NCI-H524 (cell line): ENCODE measurements at regions not wholly inside any gene's neighbourhood (a gene's known extent, or its start where the extent isn't known, plus 50 kb on each side); places are given as distances from the start of the nearest gene placed in this dataset.

Experiments used
- DNase-seq, 2 experiments: peaks; one replicate each; lab custom pipeline; 2025; lab: John Stamatoyannopoulos, UW

DNA sequence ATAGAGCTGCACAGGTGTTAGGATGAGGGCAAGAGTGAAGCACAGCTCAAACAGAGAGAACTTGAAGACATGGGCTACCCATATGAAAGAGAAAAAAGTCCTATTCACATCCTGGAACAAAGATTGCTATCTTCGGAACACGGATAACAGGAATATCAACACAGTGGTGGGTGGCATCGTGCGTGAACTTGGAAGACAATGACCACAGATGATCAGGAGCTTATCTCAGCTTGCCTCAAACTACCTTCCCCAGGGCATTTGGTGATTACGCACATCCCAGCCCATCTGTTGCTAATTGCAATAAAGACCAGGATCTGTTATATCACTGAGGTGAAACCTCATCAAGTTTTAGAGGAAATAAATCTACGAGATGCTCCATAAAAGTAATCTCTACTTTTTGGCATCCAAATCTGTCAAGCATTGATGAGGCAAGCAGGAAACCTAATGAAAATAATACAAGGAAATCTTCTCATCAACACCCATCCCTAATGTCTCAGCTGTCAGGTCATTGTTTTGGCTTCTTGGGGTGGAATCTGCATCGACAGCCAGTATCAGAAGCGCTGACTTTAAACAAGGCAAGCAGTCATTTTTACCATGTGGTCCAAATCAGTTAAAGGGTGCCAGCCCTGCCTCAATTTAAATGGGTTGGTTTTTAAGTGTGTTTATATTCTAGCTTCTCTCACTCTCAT is 188.2 kb downstream of the SPCS3 start:
- peak in 1 of 2 experiments; percentile 2 for DNase-seq

DNA sequence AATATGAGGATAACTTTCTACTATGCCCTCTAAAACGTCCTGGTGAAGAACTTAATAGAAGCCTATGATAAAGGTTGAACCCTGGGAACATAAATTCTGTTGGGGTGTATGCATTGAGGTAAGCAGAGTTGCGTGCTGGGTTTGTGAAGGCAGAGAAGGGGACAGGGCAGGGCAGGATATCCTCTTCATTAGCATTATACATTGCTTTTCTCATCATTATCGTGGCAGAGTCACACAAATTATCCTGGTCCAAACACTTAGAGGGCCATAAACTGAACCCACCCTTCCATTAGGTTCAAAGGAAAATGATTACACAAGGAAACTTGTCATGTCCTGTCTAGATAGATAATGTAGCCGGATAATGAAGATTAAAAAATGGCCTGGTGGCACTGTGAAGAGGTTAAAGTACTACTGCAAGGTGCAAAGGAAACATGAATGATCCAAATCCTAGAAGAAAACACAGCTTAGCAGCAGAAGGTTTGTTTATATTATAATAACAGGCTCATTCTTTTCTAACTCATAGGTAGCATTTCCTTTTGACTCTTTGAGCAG is 189.1 kb downstream of the SPCS3 start:
- no peak for DNase-seq

DNA sequence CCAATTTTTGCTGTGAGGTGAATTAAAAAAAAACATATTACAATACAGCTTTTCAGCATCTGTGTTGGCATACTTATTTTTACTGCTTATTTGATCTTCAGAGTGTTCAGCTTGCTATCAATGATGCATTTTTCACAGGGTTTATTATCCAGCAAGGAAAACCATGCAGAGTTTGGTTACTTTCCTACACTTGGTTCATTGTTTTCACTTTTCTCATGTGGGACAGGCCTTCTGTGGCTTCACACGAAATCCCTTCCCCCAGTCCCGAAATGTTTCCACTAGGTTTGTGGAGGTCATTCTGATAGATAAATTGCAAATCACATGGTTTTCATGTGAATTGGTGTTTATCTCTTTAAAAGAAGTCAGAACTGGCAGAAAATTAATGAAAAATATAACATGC is 205.8 kb downstream of the SPCS3 start:
- DNase-seq: no peak

DNA sequence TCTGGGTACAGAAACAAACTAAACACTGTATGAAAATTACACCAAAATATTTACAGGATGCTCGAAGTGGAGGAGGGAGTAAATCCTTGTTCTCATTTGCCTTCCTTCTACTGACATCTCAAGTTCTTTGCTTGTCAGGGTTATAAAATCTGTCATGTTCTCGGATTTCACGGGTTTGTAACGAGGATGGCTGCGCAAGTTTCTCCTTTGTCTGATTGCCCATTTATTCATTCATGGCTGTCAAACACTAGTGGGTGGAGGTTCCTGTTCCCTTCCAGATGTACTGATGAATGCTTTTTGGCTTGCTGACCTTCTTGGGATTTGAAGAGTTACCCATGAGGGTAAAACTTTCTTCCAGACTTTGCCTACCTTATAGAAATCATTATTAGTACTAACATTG is 206.9 kb downstream of the SPCS3 start:
- DNase-seq: no peak

DNA sequence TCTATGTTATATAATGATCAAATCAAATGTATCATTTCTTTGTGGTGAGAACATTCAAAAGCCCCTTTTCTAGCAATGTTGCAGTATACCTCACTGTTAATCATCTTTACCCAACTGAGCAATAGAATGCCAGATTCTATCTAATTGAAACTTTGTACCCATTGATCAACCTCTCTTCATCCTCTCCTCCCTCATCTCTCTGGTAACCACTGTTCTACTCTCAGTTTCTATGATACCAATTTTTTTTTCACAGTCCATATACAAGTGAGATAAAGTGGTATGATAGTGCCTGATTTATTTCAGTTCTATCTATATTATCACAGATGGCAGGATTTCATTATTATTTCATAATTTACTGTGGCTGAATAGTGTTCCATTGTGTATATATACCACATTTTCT is 209.8 kb downstream of the SPCS3 start:
- DNase-seq: no peak

DNA sequence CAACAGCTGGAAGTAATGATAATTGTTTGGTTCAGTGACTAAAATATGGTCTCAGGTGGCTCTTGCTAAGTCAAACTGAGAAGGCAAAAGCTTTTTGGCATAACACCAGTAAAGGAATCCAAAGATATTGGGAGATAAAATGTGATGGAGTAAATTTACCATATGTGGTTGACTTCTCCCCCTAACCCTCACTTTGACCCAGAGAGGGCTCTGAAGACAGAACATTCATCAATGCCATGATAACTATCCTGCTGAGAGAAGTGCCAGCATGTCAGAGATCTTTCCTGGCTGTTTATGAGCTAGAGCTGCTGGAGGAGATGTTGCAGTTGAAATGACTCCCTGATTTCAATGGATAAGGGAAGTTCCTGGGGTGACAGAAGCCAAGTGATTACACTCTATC is 213.4 kb downstream of the SPCS3 start:
- DNase-seq: no peak

DNA sequence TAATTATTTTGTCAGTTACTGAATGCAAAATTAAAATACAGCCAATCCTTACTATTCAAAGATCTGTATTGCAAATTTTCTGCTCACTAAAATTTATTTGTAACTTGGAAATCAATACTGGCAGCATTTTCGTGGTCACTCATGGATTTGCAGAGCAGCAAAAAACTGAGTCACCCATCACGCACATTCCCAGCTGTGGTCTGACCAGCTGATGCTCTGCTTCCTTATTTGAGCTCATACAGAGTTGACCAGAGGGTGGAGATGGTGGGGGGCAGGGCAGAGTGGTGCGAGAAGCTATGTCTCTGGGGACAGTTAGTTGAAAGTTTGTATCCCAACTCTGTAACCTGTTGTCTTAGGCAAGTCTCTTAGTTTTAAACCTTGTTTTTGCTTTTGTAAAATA is 214.8 kb downstream of the SPCS3 start:
- no peak for DNase-seq

DNA sequence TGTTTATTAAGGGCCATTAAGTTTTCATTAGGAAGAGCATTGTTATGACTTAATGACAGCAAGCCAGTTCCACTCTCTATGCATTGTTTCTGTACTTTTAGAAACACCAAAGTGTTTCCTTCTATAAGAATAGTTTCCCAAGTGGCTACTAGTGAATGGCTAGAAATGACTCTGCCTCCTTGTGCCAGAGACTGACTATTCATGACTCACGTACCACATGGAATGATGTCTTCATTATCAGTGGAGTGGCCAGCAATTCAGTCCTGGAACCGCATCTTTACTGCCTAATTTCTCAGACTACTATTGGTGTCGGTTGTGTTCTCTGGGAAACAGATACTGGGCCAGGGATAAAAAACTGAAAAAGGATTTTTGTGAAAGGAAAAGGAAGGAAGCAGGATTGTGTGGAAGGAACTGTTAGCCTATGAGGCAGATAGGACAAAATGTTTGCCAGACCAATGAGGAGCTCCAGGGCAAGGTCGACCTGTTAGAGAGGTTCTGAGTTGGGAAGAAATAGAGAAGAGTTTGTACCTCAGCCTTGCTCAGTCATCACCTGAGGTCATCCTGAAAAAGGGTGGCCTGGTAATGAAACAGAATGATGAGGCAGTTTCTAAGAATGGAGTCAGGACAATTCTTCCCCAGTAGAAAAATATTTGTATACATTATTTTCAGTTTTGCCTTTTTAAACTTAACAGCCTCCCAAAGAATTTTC is 218.6 kb downstream of the SPCS3 start:
- no peak for DNase-seq

DNA sequence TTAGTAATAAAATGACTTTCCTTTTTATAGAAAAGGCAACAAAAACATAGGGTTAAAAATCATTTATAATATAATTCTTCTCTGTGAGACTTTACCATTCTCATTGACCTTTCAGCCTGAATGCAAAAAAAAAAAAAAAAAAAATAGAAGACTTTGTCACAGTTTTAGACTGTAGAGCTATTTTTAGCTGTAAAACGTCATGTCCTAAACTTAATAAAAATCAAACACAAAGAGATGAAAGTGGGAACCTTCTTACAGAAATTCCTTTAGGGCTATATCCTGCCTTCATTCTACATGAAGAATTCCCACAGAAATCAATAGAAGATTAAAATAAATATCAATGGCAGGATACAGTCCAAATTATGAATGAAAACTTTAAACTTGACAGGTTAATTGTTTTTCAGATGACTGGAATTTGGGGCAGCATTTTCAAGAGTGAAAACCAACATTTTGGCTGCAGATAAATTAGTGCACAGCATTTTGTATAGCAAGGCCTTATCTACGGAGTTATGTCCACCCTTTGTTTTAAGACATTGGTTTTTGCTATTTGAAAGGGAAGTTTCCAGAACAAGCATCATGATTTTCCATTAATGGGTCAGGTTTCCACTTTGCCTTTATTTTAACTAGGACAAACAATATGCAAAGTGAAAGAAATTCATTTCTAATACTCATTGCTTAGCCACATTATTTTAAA is 219.5 kb downstream of the SPCS3 start:
- no peak for DNase-seq

DNA sequence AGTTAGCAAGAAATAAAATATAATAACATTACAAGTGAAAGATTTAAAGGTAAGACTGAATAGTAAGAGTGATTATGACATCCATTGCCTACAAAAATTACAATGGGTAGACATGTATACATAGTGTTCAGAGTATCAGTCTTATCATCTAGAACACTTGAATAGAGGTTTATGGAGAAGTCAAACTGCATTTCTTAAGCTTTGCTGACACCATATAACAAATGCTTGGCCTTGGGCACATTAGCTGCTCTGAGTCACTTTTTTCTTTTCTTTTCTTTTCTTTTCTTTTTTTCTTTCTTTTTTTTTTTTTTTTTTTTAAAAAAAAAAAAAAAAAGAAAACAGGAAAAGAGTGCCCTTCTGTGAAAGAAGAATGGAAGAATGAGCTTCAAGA is 220.0 kb downstream of the SPCS3 start:
- no peak for DNase-seq

DNA sequence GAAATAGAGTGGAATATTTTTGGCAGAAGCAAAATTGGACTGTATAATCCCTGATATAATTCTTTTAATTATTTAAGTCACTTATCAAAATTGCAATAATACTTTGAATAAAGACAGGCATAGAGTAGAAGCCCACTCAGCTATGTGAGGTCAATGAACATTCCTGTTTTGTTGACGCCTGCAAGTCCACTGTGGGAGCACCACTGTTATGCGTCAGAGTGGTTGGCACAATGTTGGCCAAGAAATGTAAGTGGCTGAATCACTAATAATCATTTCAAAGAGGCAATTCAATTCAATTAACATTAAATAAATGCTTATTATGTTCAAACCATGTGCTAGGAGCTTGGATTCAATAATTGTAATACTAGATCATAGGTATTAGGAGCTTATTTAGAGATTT is 221.0 kb downstream of the SPCS3 start:
- DNase-seq: no peak

DNA sequence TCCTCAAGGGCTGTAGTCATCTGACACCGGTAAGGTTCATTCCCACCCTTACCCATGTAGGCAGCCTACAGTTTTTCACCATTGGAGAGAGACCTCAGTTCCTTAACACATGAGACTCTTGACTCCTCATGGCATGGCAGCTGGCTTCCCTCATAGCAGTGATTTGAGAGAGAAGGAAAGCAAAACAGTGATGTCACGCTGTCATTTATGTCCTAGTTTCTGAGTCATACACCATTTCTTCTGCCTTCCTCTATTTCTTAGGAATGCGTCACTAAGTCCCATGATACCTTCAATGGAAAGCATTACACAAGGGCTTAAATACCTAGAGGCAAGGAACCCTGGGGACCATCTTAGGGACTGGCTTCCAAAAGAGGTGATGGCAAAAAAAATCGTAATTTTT is 226.1 kb downstream of the SPCS3 start:
- DNase-seq: no peak

DNA sequence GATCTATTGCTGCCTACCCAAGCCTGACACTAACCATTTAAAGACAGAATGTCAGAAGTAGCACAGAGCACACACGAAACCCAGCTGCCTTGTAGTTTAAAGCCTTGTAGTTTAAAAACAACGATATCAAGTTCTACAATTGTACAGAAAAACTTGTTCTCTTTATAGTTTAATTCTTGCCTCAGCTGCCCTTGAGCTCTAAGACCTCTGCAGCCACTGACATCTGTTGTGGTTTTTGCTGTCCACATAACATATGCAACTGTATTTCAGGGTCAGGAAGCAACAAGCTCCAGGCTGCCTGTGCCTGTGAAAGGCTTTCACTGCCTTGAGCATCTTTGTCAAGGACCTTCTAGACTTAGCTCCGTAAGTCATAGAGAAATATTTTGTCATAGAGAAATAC is 227.2 kb downstream of the SPCS3 start:
- no peak for DNase-seq

DNA sequence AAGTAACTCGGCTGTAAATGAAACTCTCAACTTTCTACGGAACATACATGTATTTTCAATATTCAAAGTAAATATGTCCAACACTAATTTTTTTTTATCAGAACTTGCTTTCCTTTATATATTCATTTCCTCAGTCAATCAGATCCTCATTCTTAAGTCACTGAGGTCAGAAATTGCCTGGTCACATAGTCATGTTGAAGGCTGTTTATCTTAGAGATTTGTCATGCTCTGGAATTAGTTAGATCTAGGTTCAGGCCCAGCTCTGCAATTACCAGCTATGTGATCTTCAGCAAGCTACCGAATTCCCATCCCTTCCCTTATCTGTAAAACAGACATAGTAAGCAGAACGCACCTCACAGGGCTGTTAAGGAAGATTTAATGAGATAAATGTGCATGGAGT is 228.8 kb downstream of the SPCS3 start:
- no peak for DNase-seq

DNA sequence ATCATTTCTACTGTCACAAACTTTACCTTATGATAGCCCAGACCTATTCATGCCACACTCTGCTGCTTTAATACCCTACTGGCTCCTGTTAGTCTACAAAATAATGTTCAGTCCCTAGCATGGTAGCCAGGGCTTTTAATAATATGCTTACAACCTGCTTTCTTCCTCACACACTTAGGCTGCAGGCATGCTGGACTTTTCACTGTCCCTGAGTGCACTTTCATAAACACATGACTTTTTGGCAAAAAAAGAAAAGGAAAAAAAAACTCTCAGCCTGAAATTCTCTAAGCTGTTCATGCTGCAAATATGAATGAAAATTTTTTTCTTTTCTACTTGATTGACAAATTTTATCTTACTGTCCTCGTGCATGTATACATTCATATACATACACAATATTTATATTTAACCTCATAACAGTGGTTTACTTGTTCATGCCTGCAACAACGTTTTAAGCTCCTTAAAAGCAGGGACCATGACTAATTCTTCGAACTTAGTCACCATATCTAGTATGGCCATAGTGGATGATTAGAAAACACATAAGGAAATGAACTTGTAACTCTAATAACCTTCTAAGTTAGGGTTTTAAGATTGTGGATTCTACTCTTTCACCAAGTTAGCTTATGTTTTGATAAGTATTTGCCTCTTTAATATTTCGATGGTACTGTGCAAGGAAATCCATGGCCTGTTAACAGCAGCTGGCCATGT is 229.5 kb downstream of the SPCS3 start:
- no peak for DNase-seq

DNA sequence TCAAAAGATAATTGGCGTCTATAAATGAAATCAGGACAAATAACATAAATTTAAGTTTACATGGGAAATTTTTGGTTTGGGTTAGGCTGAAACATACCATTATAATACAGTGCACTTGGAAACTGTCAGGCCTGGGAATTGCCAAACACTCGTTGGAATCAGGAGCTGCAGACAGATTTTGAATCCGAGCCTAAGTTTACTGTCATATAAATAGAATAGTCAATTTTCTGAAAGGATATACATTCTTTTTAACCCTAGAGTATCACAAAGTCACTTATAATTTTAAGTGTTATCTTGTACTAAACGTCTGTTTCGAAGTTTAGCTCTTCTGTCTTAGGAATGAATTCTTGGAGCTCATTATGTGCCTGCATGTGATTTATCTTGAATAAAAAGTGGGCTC is 234.1 kb downstream of the VEGFC start:
- DNase-seq: no peak

DNA sequence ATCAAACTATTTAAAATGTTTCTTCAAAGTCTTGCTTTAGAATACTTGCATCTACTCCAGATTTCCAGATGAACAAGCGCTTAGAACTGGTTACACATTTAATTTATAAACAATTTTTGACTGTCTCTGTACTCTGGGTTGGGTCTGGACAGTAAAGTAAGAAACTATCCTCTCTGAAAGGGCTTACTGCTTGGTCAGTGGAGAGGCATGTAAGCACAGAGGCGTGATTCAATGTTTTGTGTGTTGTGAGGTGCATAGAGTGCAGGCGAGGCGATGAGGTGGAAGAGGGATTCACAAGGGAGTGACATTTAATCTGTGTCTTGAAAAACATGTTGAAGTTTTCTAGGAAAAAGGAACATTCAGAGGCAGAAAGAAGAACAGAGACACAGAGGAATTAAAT is 231.4 kb downstream of the VEGFC start:
- no peak for DNase-seq

DNA sequence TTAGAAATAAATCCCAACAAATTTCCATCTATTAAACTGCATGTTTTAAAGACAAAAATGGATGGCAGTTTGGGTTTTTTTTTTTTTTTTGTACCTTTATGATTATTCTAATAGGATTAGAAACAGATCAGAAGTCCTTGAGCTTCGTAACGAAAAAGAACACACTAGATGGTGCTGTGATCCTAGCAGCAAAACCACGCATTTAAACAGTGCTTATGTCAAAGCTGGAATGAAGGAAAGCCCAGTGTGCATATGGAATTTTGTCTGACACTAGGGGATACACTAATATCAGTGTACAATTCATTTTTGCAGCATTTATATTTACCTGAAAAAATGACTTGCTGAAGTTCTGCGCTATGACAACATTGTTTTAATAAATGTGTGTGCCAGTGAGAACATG is 229.1 kb downstream of the VEGFC start:
- peak in 1 of 2 experiments; percentile 35 for DNase-seq

DNA sequence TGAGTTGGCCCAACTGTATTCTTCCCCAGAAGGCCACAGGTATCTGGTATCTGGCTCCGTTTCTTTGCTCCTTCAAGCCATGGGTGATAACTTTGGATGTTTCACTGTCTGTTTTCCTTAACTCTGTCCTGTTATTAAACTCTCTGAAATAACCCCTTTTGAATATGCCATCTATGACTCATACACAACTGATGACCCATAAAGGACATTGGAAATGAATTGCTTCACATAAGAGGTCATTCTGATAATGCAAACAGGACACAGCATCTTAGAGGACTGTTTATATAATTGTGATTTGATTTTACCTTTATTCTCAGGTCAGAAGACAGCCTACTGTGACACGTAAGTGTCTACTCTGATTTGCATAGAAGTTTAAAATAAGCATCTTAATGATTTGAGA is 227.7 kb downstream of the VEGFC start:
- no peak for DNase-seq

DNA sequence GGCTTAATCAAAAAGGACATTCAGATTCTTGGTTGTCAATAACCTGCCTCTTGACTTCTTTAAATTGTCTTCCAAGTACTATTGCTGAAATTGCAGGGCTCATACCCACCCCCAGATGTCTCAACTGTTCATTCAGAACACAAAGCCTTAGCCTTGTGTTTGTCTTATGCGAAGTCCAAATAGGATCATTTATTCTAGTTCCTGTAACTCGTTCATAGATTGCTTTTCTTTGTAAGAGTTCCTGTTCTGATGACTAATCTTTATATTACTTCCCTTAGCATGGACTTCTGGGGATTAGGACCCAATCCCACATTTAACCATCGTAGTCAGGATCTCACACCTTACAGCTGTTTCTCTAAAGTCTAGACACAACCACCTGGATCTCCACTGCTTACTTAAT is 226.0 kb downstream of the VEGFC start:
- DNase-seq: no peak

DNA sequence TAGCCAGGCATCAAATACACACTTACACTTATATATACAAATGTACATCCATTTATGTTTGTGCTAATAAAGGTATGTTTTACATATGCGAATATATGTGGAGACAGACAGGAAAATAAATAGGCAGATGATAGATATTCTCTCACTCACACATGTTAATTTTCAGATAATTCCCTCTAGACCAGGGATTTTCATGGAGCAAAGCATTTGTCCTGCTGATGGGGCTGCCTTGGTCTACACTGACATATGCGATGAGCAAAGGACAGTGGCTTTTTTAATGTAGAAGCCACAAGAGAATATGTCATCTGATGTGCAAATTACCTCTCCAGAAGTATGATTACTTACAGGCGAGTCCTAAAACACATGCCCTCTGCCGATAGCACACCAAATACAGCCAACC is 224.5 kb downstream of the VEGFC start:
- DNase-seq: no peak

DNA sequence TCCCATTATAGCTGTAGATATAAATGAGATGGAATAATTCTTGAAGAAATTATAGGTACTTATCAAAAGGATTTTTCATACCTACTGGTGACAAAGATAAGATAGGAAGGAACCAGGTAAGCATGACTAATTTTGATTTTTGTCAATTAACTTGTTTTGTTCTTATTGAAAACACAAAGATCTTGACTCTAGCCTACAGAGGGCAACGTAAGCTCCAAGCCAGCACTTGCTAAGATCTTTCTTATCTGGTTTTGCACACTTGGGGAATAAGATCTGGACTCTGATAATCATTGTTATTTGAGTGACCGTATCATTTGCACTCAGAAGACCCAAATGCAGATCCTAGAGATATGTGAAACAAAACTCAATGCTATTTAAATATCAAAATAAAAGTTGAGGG is 223.4 kb downstream of the VEGFC start:
- DNase-seq: no peak

DNA sequence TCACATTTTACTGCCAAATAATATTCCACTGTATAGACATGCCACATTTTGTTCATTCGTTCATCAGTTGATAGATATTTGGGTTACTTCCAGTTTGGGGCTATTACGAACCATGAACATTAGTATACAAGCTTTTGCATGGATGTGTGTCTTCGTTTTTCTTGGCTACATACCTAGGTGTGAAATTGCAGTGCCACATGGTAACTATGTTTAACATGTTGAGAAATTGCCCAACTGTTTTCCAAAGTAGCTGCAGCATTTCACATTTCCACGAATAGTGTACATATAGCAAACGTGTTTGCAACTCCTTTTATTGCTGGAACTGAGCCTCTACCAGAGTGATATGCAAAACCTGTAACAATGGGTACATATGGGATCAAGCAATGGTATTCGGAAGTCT is 221.5 kb downstream of the VEGFC start:
- no peak for DNase-seq
